WTC11 (cell line): ENCODE measurements at regions not wholly inside any gene's neighbourhood (a gene's known extent, or its start where the extent isn't known, plus 50 kb on each side); places are given as distances from the start of the nearest gene placed in this dataset.

ENCODE experiments used
- ATAC-seq: fragments of 200-7000 bp; cut with Tn5 transposase; 2 replicates; pipeline ENCODE4 v1.10.0; 2021; ENCODE audit warnings: mild to moderate bottlenecking, moderate library complexity
- CTCF ChIA-PET: fragments of 300-600 bp; sonication (Branson Sonifier 250); formaldehyde crosslinking; loops from one replicate; lab custom pipeline; 2021; ENCODE audit warnings: antibody characterized with exemption; lab: Charles Lee
- POLR2A ChIA-PET: fragments of 350-600 bp; sonication (Branson Sonifier 250); formaldehyde crosslinking; loops from one replicate; lab custom pipeline; 2021; ENCODE audit warnings: antibody characterized with exemption; lab: Charles Lee
- DNase-seq: peaks from one replicate; pipeline ENCODE4 v3.0.0; 2021; ENCODE audit warnings: low spot score
- H3K27ac Mint-ChIP-seq: 2 replicates; pipeline ENCODE4 v1.8.0; 2021; ENCODE audit warnings: mixed read lengths
- H3K27me3 Mint-ChIP-seq: 2 replicates; pipeline ENCODE4 v1.8.0; 2021; ENCODE audit warnings: low read depth, mild to moderate bottlenecking, moderate library complexity, mixed read lengths
- H3K36me3 Mint-ChIP-seq: 2 replicates; pipeline ENCODE4 v1.8.0; 2021; ENCODE audit warnings: mixed read lengths
- H3K4me1 Mint-ChIP-seq: 2 replicates; pipeline ENCODE4 v1.8.0; 2022; ENCODE audit warnings: mixed read lengths
- H3K4me3 Mint-ChIP-seq: 2 replicates; pipeline ENCODE4 v1.8.0; 2021; ENCODE audit warnings: mild to moderate bottlenecking, moderate library complexity, mixed read lengths
- H3K9me3 Mint-ChIP-seq: 2 replicates; pipeline ENCODE4 v1.8.0; 2021; ENCODE audit warnings: mixed read lengths
- ELF4 ChIP-seq: sonication (generic); formaldehyde crosslinking; IDR thresholded peaks from 2 replicates; pipeline ENCODE4 v1.8.1; 2022; ENCODE audit warnings: low read depth, mild to moderate bottlenecking, moderate library complexity, missing genetic modification reagents
- EMX1 ChIP-seq: fragments of 250-450 bp; sonication (Bioruptor Pico); IDR thresholded peaks from 2 replicates; pipeline ENCODE4 v1.8.0; 2021; ENCODE audit warnings: mild to moderate bottlenecking
- ESRRA ChIP-seq: sonication (generic); formaldehyde crosslinking; IDR thresholded peaks from 2 replicates; pipeline ENCODE4 v1.8.1; 2022; ENCODE audit warnings: mild to moderate bottlenecking, missing genetic modification reagents, borderline replicate concordance
- ETV6 ChIP-seq: sonication (generic); formaldehyde crosslinking; IDR thresholded peaks from 2 replicates; pipeline ENCODE4 v1.8.1; 2022; ENCODE audit warnings: mild to moderate bottlenecking, missing genetic modification reagents
- FOXK1 ChIP-seq: sonication (generic); formaldehyde crosslinking; IDR thresholded peaks from 2 replicates; pipeline ENCODE4 v1.8.0; 2022; ENCODE audit warnings: mild to moderate bottlenecking, moderate library complexity, missing genetic modification reagents
- HMGA2 ChIP-seq: fragments of 250-450 bp; sonication (Bioruptor Pico); IDR thresholded peaks from 2 replicates; pipeline ENCODE4 v1.4.0; 2021; ENCODE audit warnings: mild to moderate bottlenecking, moderate library complexity
- JAZF1 ChIP-seq: fragments of 250-450 bp; sonication (Bioruptor Pico); IDR thresholded peaks from 2 replicates; pipeline ENCODE4 v1.9.0; 2021; ENCODE audit warnings: moderate library complexity, mild to moderate bottlenecking, inconsistent platforms
- MXD4 ChIP-seq: fragments of 250-450 bp; sonication (Bioruptor Pico); IDR thresholded peaks from 2 replicates; pipeline ENCODE4 v1.8.0; 2021; ENCODE audit warnings: mild to moderate bottlenecking, moderate library complexity, borderline replicate concordance
- OVOL2 ChIP-seq: fragments of 250-450 bp; sonication (Bioruptor Pico); IDR thresholded peaks from 2 replicates; pipeline ENCODE4 v1.9.0; 2021; ENCODE audit warnings: mild to moderate bottlenecking, borderline replicate concordance
- TCF7 ChIP-seq: sonication (generic); formaldehyde crosslinking; IDR thresholded peaks from 2 replicates; pipeline ENCODE4 v1.8.0; 2022; ENCODE audit warnings: mild to moderate bottlenecking, low read depth, missing genetic modification reagents, moderate library complexity
- ZNF121 ChIP-seq: sonication (generic); formaldehyde crosslinking; IDR thresholded peaks from 2 replicates; pipeline ENCODE4 v1.8.0; 2023; ENCODE audit warnings: missing genetic modification reagents
- ZNF317 ChIP-seq: sonication (generic); formaldehyde crosslinking; IDR thresholded peaks from 2 replicates; pipeline ENCODE4 v1.8.1; 2023; ENCODE audit warnings: low read depth, mild to moderate bottlenecking, moderate library complexity, missing genetic modification reagents, borderline replicate concordance
- ZNF416 ChIP-seq: fragments of 250-450 bp; sonication (Bioruptor Pico); IDR thresholded peaks from 2 replicates; pipeline ENCODE4 v1.9.0; 2021; ENCODE audit warnings: mild to moderate bottlenecking, inconsistent platforms
- ZNF423 ChIP-seq: fragments of 250-450 bp; sonication (Bioruptor Pico); IDR thresholded peaks from 2 replicates; pipeline ENCODE4 v2.1.2; 2022; ENCODE audit warnings: mild to moderate bottlenecking, moderate library complexity
- TF ChIP-seq, protein P1 (sequence below): sonication (generic); formaldehyde crosslinking; IDR thresholded peaks from 2 replicates; pipeline ENCODE4 v1.8.0; 2022; ENCODE audit warnings: mild to moderate bottlenecking, missing genetic modification reagents
- TF ChIP-seq, protein P2 (sequence below): sonication (generic); formaldehyde crosslinking; IDR thresholded peaks from 2 replicates; pipeline ENCODE4 v1.8.1; 2023; ENCODE audit warnings: mild to moderate bottlenecking, missing genetic modification reagents, moderate library complexity
- TF ChIP-seq, protein P3 (sequence below): sonication (generic); formaldehyde crosslinking; IDR thresholded peaks from 2 replicates; pipeline ENCODE4 v1.8.1; 2023; ENCODE audit warnings: mild to moderate bottlenecking, missing genetic modification reagents
- TF ChIP-seq, protein P4 (sequence below): sonication (generic); formaldehyde crosslinking; conservative IDR thresholded peaks from 2 replicates; pipeline ENCODE4 v1.8.1; 2023; ENCODE audit warnings: mild to moderate bottlenecking, low read depth, missing genetic modification reagents, moderate library complexity
- TF ChIP-seq, protein P5 (sequence below): sonication (generic); formaldehyde crosslinking; IDR thresholded peaks from 2 replicates; pipeline ENCODE4 v1.8.1; 2022; ENCODE audit warnings: mild to moderate bottlenecking, moderate library complexity, missing genetic modification reagents
- TF ChIP-seq, protein P6 (sequence below): fragments of 250-450 bp; sonication (Bioruptor Pico); IDR thresholded peaks from 2 replicates; pipeline ENCODE4 v1.9.0; 2021; ENCODE audit warnings: mild to moderate bottlenecking

DNA sequence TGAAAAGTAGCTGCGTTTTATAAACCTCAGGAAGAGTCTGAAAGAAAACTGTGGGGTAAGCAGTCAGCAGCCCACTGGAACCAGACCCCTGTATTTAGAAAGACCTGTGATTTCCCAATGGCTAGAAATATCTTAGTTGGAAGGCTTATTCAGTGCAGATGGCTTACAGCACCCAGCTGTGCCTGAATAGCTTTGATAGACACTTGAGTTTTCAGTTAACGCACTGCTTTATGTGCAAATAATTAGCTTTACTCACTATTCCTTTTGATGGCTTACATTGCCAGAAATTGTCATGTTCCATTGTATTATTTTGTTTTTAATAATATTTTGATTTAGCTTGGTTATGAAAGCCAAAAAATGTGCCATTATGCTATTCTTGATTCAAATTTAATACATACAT is 465.3 kb upstream of the SYNCRIP start:
- Mint-ChIP-seq H3K27ac (no peak overlapping the region), H3K9me3 (peaks cover 21% of the 10 kb centered on the region), H3K4me3 (no peak overlapping the region), H3K27me3 (no peaks in the 10 kb centered on the region), H3K4me1 (no peaks in the 10 kb centered on the region), H3K36me3 (no peaks in the 10 kb centered on the region)
- no peak for DNase-seq
- POLR2A ChIA-PET, result no interaction called here
- TF ChIP-seq TCF7 (no peak), OVOL2 (no peak), ZNF121 (CRISPR knock-in tag) (no peak), FOXK1 (CRISPR knock-in tag) (no peak), ESRRA (CRISPR knock-in tag) (no peak), ZNF416 (CRISPR knock-in tag) (no peak), ELF4 (CRISPR knock-in tag) (no peak), HMGA2 (CRISPR knock-in tag) (no peak), JAZF1 (CRISPR knock-in tag) (no peak), MXD4 (CRISPR knock-in tag) (no peak), EMX1 (no peak)
- TF ChIP-seq, protein P1, sequence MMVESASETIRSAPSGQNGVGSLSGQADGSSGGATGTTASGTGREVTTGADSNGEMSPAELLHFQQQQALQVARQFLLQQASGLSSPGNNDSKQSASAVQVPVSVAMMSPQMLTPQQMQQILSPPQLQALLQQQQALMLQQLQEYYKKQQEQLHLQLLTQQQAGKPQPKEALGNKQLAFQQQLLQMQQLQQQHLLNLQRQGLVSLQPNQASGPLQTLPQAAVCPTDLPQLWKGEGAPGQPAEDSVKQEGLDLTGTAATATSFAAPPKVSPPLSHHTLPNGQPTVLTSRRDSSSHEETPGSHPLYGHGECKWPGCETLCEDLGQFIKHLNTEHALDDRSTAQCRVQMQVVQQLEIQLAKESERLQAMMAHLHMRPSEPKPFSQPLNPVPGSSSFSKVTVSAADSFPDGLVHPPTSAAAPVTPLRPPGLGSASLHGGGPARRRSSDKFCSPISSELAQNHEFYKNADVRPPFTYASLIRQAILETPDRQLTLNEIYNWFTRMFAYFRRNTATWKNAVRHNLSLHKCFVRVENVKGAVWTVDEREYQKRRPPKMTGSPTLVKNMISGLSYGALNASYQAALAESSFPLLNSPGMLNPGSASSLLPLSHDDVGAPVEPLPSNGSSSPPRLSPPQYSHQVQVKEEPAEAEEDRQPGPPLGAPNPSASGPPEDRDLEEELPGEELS (CRISPR knock-in tag), result no peak
- TF ChIP-seq, protein P2, sequence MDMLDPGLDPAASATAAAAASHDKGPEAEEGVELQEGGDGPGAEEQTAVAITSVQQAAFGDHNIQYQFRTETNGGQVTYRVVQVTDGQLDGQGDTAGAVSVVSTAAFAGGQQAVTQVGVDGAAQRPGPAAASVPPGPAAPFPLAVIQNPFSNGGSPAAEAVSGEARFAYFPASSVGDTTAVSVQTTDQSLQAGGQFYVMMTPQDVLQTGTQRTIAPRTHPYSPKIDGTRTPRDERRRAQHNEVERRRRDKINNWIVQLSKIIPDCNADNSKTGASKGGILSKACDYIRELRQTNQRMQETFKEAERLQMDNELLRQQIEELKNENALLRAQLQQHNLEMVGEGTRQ, result no peak
- TF ChIP-seq, protein P3, sequence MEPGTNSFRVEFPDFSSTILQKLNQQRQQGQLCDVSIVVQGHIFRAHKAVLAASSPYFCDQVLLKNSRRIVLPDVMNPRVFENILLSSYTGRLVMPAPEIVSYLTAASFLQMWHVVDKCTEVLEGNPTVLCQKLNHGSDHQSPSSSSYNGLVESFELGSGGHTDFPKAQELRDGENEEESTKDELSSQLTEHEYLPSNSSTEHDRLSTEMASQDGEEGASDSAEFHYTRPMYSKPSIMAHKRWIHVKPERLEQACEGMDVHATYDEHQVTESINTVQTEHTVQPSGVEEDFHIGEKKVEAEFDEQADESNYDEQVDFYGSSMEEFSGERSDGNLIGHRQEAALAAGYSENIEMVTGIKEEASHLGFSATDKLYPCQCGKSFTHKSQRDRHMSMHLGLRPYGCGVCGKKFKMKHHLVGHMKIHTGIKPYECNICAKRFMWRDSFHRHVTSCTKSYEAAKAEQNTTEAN (CRISPR knock-in tag), result no peak
- TF ChIP-seq, protein P4, sequence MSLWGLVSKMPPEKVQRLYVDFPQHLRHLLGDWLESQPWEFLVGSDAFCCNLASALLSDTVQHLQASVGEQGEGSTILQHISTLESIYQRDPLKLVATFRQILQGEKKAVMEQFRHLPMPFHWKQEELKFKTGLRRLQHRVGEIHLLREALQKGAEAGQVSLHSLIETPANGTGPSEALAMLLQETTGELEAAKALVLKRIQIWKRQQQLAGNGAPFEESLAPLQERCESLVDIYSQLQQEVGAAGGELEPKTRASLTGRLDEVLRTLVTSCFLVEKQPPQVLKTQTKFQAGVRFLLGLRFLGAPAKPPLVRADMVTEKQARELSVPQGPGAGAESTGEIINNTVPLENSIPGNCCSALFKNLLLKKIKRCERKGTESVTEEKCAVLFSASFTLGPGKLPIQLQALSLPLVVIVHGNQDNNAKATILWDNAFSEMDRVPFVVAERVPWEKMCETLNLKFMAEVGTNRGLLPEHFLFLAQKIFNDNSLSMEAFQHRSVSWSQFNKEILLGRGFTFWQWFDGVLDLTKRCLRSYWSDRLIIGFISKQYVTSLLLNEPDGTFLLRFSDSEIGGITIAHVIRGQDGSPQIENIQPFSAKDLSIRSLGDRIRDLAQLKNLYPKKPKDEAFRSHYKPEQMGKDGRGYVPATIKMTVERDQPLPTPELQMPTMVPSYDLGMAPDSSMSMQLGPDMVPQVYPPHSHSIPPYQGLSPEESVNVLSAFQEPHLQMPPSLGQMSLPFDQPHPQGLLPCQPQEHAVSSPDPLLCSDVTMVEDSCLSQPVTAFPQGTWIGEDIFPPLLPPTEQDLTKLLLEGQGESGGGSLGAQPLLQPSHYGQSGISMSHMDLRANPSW (CRISPR knock-in tag), result no peak
- TF ChIP-seq, protein P5, sequence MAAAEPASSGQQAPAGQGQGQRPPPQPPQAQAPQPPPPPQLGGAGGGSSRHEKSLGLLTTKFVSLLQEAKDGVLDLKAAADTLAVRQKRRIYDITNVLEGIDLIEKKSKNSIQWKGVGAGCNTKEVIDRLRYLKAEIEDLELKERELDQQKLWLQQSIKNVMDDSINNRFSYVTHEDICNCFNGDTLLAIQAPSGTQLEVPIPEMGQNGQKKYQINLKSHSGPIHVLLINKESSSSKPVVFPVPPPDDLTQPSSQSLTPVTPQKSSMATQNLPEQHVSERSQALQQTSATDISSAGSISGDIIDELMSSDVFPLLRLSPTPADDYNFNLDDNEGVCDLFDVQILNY (CRISPR knock-in tag), result no peak
- no peak for ATAC-seq
- CTCF ChIA-PET, result no interaction called here

DNA sequence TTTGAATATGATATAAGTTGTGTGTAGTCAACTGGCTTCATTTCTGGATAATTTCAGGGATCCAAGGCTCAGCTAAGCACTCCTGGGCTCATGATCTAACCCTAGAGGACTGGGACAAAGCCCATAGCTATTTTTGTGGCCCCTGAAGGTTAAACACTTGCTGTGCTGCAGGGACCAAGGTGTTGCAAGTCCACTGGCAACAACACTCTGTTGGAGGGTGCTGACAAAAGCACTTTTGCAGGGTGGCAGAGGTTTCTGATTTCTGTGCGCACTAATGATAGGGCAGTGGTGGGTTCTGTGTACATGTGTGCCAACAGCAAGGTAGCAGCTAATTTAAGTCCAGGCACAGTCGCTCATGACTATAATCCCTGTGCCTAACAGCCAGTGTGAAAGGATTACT is 445.3 kb upstream of the SYNCRIP start:
- no peak for TF ChIP-seq ZNF317
- no peak for TF ChIP-seq ESRRA (CRISPR knock-in tag)
- TF ChIP-seq ETV6, result no peak
- no peak for TF ChIP-seq ZNF423 (CRISPR knock-in tag)
- no peak for TF ChIP-seq OVOL2
- TF ChIP-seq, protein P6, sequence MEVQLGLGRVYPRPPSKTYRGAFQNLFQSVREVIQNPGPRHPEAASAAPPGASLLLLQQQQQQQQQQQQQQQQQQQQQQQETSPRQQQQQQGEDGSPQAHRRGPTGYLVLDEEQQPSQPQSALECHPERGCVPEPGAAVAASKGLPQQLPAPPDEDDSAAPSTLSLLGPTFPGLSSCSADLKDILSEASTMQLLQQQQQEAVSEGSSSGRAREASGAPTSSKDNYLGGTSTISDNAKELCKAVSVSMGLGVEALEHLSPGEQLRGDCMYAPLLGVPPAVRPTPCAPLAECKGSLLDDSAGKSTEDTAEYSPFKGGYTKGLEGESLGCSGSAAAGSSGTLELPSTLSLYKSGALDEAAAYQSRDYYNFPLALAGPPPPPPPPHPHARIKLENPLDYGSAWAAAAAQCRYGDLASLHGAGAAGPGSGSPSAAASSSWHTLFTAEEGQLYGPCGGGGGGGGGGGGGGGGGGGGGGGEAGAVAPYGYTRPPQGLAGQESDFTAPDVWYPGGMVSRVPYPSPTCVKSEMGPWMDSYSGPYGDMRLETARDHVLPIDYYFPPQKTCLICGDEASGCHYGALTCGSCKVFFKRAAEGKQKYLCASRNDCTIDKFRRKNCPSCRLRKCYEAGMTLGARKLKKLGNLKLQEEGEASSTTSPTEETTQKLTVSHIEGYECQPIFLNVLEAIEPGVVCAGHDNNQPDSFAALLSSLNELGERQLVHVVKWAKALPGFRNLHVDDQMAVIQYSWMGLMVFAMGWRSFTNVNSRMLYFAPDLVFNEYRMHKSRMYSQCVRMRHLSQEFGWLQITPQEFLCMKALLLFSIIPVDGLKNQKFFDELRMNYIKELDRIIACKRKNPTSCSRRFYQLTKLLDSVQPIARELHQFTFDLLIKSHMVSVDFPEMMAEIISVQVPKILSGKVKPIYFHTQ, result no peak
- H3K4me3 Mint-ChIP-seq, result no peak overlapping the region
- POLR2A ChIA-PET, result no interaction called here
- ATAC-seq (no peak), DNase-seq (no peak)
- peaks cover 26% of the 10 kb centered on the region for H3K9me3 Mint-ChIP-seq
- no peaks in the 10 kb centered on the region for H3K36me3 Mint-ChIP-seq
- no peaks in the 10 kb centered on the region for H3K27me3 Mint-ChIP-seq
- CTCF ChIA-PET, result no interaction called here
- no peak overlapping the region for H3K27ac Mint-ChIP-seq
- no peaks in the 10 kb centered on the region for H3K4me1 Mint-ChIP-seq
